ENCODE measurements at regions not wholly inside any gene's neighbourhood (a gene's known extent, or its start where the extent isn't known, plus 50 kb on each side); places are given as distances from the start of the nearest gene placed in this dataset.

DNA sequence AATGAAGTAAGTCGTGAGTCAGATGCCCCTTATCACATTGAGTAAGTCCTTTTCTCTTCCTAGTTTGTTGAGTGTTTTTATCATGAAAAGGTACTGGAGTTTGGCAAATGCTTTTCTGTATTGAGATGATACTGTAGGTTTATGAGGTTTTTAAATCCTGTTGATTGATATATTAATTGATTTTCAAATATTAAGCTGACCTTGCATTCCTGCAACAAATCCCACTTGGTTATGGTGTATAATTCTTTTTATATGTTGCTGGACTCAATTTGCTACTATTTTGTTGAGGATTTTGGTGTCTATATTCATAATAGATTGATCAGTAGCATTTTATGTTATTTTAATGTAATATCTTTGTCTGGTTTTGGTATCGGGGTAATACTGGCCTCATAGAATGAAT lies 81.0 kb upstream of the BNC2 start:
- TF ChIP-seq, protein P1, sequence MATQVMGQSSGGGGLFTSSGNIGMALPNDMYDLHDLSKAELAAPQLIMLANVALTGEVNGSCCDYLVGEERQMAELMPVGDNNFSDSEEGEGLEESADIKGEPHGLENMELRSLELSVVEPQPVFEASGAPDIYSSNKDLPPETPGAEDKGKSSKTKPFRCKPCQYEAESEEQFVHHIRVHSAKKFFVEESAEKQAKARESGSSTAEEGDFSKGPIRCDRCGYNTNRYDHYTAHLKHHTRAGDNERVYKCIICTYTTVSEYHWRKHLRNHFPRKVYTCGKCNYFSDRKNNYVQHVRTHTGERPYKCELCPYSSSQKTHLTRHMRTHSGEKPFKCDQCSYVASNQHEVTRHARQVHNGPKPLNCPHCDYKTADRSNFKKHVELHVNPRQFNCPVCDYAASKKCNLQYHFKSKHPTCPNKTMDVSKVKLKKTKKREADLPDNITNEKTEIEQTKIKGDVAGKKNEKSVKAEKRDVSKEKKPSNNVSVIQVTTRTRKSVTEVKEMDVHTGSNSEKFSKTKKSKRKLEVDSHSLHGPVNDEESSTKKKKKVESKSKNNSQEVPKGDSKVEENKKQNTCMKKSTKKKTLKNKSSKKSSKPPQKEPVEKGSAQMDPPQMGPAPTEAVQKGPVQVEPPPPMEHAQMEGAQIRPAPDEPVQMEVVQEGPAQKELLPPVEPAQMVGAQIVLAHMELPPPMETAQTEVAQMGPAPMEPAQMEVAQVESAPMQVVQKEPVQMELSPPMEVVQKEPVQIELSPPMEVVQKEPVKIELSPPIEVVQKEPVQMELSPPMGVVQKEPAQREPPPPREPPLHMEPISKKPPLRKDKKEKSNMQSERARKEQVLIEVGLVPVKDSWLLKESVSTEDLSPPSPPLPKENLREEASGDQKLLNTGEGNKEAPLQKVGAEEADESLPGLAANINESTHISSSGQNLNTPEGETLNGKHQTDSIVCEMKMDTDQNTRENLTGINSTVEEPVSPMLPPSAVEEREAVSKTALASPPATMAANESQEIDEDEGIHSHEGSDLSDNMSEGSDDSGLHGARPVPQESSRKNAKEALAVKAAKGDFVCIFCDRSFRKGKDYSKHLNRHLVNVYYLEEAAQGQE (IDR thresholded peaks at IDR 0.05; ENCODE audit: insufficient read depth in 1 of 2, low read depth in 2 of 2, low read length in 2 of 2), result no peak
- no peak for TF ChIP-seq SIN3A (IDR thresholded peaks at IDR 0.05; ENCODE audit: borderline replicate concordance, insufficient read depth, low read length)
- no peak for TF ChIP-seq POLR2AphosphoS5 (IDR thresholded peaks at IDR 0.05; ENCODE audit: low read depth, low read length)
- no peak for TF ChIP-seq TAF1 (IDR thresholded peaks at IDR 0.05; ENCODE audit: borderline replicate concordance, insufficient read depth, low read length)
- TF ChIP-seq FOXP2 (optimal IDR thresholded peaks at IDR 0.05; ENCODE audit: borderline replicate concordance, extremely low read depth, extremely low read length, insufficient read depth), result no peak

DNA sequence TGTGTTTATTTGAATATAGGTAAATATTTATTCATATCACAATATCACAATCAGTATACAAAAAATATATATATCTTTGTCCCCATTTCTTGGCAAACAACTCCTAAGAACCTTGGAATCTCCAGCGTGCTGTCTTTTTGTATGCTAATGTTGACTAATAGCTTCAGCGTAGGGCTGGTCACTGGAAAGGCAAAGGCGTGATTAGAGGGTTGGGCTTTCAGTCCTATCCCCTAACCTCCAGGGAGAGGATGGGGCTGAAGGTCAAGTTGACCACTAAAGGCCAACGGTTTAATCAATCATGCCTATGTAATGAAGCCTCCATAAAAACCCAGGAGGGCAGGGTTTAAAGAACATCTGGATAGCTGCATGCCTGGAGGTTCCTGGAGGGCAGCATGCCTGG lies 79.6 kb upstream of the BNC2 start:
- TF ChIP-seq TAF1 (IDR thresholded peaks at IDR 0.05; ENCODE audit: borderline replicate concordance, insufficient read depth, low read length), result no peak
- TF ChIP-seq, protein P1 (IDR thresholded peaks at IDR 0.05; ENCODE audit: insufficient read depth in 1 of 2, low read depth in 2 of 2, low read length in 2 of 2), result no peak
- TF ChIP-seq FOXP2 (optimal IDR thresholded peaks at IDR 0.05; ENCODE audit: borderline replicate concordance, extremely low read depth, extremely low read length, insufficient read depth), result no peak
- no peak for TF ChIP-seq SIN3A (IDR thresholded peaks at IDR 0.05; ENCODE audit: borderline replicate concordance, insufficient read depth, low read length)
- TF ChIP-seq POLR2AphosphoS5 (IDR thresholded peaks at IDR 0.05; ENCODE audit: low read depth, low read length), result no peak

DNA sequence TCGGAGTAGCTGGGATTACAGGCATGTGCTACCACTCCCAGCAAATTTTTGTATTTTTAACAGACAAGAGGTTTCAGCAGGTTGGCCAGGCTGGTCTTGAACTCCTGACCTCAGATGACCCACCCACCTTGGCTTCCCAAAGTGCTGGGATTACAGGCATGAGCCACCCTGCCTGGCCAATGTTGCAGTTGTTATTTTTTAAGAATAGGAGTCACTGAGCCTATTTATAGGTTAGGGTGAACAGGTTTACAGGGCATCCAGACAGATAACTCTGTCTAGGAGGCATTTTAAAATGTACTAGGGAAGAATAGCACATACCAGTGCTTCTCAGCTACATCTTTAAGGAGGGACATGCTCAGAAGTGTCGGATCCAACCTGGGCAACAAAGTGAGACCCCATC lies 60.1 kb upstream of the BNC2 start:
- TF ChIP-seq POLR2AphosphoS5 (IDR thresholded peaks at IDR 0.05; ENCODE audit: low read depth, low read length) (no peak), FOXP2 (optimal IDR thresholded peaks at IDR 0.05; ENCODE audit: borderline replicate concordance, extremely low read depth, extremely low read length, insufficient read depth) (no peak), TAF1 (IDR thresholded peaks at IDR 0.05; ENCODE audit: borderline replicate concordance, insufficient read depth, low read length) (no peak), SIN3A (IDR thresholded peaks at IDR 0.05; ENCODE audit: borderline replicate concordance, insufficient read depth, low read length) (no peak)
- TF ChIP-seq, protein P1 (IDR thresholded peaks at IDR 0.05; ENCODE audit: insufficient read depth in 1 of 2, low read depth in 2 of 2, low read length in 2 of 2), result no peak

DNA sequence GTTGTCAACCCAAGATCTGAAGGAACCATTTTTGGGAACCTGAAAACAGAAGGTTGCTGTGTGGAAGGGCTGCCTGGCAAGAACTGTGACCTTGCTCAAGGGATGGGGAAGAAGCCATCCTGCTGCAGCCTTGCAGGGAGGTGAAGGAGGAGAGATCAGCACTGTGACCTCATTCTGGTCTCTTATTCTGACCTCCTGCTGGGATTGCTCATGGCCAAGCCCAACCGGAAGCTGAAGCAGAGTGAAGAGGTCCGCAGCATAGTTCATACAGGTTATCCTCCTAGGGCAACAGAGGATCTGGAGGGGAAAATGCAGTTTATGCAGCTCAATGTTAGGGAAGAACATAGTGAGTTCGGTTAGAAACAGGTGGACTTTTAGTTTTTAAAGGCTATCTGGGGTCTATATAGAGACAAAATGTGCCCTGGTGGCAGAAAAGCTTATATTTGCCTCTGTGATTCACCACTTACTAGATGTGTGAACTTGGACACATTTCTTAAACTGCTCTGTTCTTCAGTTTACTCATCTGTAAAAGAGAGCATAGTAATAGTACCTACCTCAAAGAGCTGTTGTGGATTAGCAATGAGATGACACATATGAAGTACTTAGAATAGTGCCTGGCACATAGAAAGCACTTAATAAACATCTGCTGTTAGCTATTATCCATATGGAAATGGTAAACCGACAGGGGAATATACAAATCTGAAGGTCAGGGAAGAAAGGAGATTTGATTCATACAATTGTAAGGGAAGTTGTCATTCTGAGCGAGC lies 57.9 kb upstream of the BNC2 start:
- TF ChIP-seq, protein P1 (IDR thresholded peaks at IDR 0.05; ENCODE audit: insufficient read depth in 1 of 2, low read depth in 2 of 2, low read length in 2 of 2), result no peak
- TF ChIP-seq SIN3A (IDR thresholded peaks at IDR 0.05; ENCODE audit: borderline replicate concordance, insufficient read depth, low read length), result no peak
- TF ChIP-seq TAF1 (IDR thresholded peaks at IDR 0.05; ENCODE audit: borderline replicate concordance, insufficient read depth, low read length), result no peak
- TF ChIP-seq POLR2AphosphoS5 (IDR thresholded peaks at IDR 0.05; ENCODE audit: low read depth, low read length), result no peak
- TF ChIP-seq FOXP2 (optimal IDR thresholded peaks at IDR 0.05; ENCODE audit: borderline replicate concordance, extremely low read depth, extremely low read length, insufficient read depth), result no peak
